ENCODE measurements at regions not wholly inside any gene's neighbourhood (a gene's known extent, or its start where the extent isn't known, plus 50 kb on each side); places are given as distances from the start of the nearest gene placed in this dataset.
A peak's percentile ranks its signal among the peaks of the same experiment; 100 is the strongest.

GRCh38 chr19:28652765-28653164 lies 560.2 kb downstream of the UQCRFS1 start:
- H3K27ac Mint-ChIP-seq, result no peak overlapping the region
- no peaks in the 10 kb centered on the region for H3K36me3 Mint-ChIP-seq
- no peak overlapping the region for H3K4me3 Mint-ChIP-seq
- peaks cover 0 to 14% (median 0%) of the 10 kb centered on the region in 6 donors for H3K9me3 Mint-ChIP-seq
- DNase-seq, result no peak
- peaks cover 0 to 4% (median 3%) of the 10 kb centered on the region in 3 donors for H3K27me3 Mint-ChIP-seq (ENCODE audit: low read depth in 3 of 3)
- no peaks in the 10 kb centered on the region for H3K4me1 Mint-ChIP-seq

GRCh38 chr19:28646629-28647028 lies 566.3 kb downstream of the UQCRFS1 start:
- Mint-ChIP-seq H3K4me3 (no peak overlapping the region), H3K27ac (no peak overlapping the region), H3K4me1 (peaks cover 4% of the 10 kb centered on the region in 2 donors), H3K36me3 (no peaks in the 10 kb centered on the region), H3K9me3 (no peaks in the 10 kb centered on the region), H3K27me3 (ENCODE audit: low read depth in 3 of 3) (peaks cover 0 to 3% (median 0%) of the 10 kb centered on the region in 3 donors)
- peak in 1 of 3 donors; percentile 2 for DNase-seq

DNA sequence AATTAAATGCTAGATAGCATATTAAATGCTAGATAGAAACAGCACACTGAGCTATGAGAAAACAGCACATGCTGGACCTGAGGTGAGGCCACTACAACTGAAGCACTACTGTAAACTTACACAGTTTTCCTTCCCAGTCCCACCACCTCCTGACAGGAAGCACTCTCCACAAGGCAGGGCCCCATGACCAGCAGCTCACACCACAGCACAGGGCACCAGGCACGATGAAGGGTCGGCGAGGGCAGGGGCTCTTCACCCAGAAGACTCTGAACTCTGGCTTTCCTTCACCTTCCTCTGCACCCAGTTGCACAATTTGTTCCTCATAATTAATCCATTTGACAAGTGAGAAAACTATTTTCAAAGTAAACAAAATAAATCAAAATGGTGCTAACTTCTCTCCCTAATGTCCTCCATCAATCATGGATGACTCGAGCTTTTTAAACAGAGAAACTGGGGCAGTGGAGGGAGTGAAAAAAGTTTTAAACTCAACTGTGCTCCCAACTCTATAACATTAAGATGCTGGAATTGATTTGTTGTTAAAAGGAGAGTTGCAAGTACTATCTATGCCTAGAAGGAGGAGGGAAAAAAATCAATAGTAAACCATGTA lies 568.7 kb downstream of the UQCRFS1 start:
- DNase-seq, result no peak
- Mint-ChIP-seq H3K27me3 (ENCODE audit: low read depth in 3 of 3) (no peaks in the 10 kb centered on the region), H3K36me3 (no peaks in the 10 kb centered on the region), H3K27ac (no peak overlapping the region), H3K4me1 (peaks cover 4% of the 10 kb centered on the region in 2 donors), H3K9me3 (no peaks in the 10 kb centered on the region), H3K4me3 (no peak overlapping the region)

- H3K9me3 Mint-ChIP-seq, result no peaks in the 10 kb centered on the region
Measured at GRCh38 chr19:28642787-28643683, 569.9 kb downstream of the UQCRFS1 start.

DNA sequence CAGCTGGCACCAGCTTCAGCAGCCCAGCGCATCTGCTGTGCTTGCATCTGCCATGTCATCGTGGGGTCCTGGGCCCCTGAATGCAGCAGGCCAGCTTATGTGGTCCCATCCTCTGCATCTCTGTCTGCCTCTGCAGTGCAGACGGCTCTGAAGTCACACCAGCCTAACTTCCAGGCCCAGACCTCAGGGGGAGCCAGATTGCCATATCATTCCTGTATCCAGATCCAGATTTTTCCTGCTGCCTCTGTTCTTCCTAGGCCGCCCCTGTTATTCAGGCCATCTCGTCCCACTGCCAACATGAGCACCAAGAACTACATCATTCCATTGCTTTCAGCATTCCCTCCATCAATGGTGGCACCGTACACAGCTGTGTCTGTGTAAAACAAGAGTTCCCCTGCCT lies 571.6 kb downstream of the UQCRFS1 start:
- no peaks in the 10 kb centered on the region for H3K9me3 Mint-ChIP-seq
- H3K27ac Mint-ChIP-seq, result no peak overlapping the region
- H3K27me3 Mint-ChIP-seq (ENCODE audit: low read depth in 3 of 3), result no peaks in the 10 kb centered on the region

More at GRCh38 chr19:28642787-28643683, 569.9 kb downstream of the UQCRFS1 start:
- no peaks in the 10 kb centered on the region for H3K36me3 Mint-ChIP-seq
- peaks cover 4% of the 10 kb centered on the region in 2 donors for H3K4me1 Mint-ChIP-seq
- no peaks in the 10 kb centered on the region for H3K27me3 Mint-ChIP-seq (ENCODE audit: low read depth in 3 of 3)
- DNase-seq, result no peak
- H3K27ac Mint-ChIP-seq, result no peak overlapping the region
- no peak overlapping the region for H3K4me3 Mint-ChIP-seq

GRCh38 chr19:28640506-28640905 lies 572.4 kb downstream of the UQCRFS1 start:
- H3K27me3 Mint-ChIP-seq (ENCODE audit: low read depth in 3 of 3), result no peaks in the 10 kb centered on the region
- H3K36me3 Mint-ChIP-seq, result no peaks in the 10 kb centered on the region
- H3K4me1 Mint-ChIP-seq, result no peaks in the 10 kb centered on the region

More for the DNA sequence above, 571.6 kb downstream of the UQCRFS1 start:
- no peak for DNase-seq
- Mint-ChIP-seq H3K4me1 (peaks cover under 1% of the 10 kb centered on the region in 2 donors), H3K36me3 (no peaks in the 10 kb centered on the region), H3K4me3 (no peak overlapping the region)

GRCh38 chr19:28638445-28638844 lies 574.5 kb downstream of the UQCRFS1 start:
- H3K4me1 Mint-ChIP-seq, result peaks cover 3 to 7% of the 10 kb centered on the region in 2 donors
- DNase-seq, result no peak
- no peaks in the 10 kb centered on the region for H3K36me3 Mint-ChIP-seq
- no peaks in the 10 kb centered on the region for H3K9me3 Mint-ChIP-seq
- no peak overlapping the region for H3K4me3 Mint-ChIP-seq
- H3K27ac Mint-ChIP-seq, result no peak overlapping the region
- no peaks in the 10 kb centered on the region for H3K27me3 Mint-ChIP-seq (ENCODE audit: low read depth in 3 of 3)

More at GRCh38 chr19:28640506-28640905, 572.4 kb downstream of the UQCRFS1 start:
- Mint-ChIP-seq H3K9me3 (no peaks in the 10 kb centered on the region), H3K4me3 (no peak overlapping the region), H3K27ac (no peak overlapping the region)
- no peak for DNase-seq

DNA sequence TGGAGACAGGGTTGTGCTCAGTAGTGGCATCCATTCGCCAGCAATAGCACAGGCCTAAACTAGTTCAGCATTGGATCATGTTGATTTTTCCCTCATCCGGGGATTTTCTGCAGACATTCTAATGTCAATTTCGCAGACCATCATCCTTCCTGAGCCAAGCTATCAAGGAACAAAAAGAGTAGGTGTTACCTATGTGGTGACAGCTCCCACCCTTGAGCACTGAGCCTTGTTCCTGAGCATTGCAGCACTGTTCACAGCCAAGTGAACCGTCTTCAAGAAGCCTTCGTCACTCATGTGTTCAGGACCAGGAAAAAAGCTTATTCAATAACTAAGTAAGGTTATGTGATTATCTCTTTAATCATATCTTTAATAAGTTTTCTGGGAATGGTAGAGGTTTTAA lies 576.2 kb downstream of the UQCRFS1 start:
- peaks cover 0 to 2% (median 2%) of the 10 kb centered on the region in 3 donors for H3K27me3 Mint-ChIP-seq (ENCODE audit: low read depth in 3 of 3)
- no peak overlapping the region for H3K27ac Mint-ChIP-seq
- no peaks in the 10 kb centered on the region for H3K9me3 Mint-ChIP-seq
- no peaks in the 10 kb centered on the region for H3K36me3 Mint-ChIP-seq
- H3K4me1 Mint-ChIP-seq, result peaks cover 21 to 24% of the 10 kb centered on the region in 2 donors
- no peak for DNase-seq
- no peak overlapping the region for H3K4me3 Mint-ChIP-seq

DNA sequence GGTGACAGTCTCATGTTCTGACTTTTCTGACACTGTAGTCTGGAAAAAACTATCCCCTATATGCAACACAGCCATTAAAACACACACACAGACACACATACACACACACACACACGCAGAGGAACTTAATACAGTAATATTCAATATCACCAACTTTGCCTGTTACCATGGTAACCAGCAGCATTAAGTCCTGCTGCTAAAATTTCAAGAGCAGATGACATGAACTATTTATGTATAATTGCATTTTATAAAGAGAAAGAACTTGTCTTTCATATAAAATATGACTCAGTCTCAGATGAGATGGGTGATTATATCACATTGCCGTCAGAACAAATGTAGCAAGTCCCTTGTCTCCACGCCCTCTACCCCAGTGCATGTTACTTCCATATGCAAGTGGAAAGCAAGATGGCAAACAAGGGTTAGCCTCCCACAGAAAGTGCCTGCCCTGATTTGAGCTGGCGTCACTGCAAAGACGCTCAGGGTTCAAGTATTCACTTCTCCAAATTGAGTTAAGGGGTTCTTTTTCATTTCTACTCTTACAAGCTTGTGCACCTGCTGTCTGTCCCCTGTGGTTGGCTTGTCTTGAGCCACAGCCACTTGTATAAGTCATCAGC lies 576.8 kb downstream of the UQCRFS1 start:
- DNase-seq, result no peak
- Mint-ChIP-seq H3K27ac (no peak overlapping the region), H3K27me3 (ENCODE audit: low read depth in 3 of 3) (peaks cover 0 to 2% (median 2%) of the 10 kb centered on the region in 3 donors), H3K36me3 (no peaks in the 10 kb centered on the region), H3K4me3 (no peak overlapping the region), H3K4me1 (peaks cover 25 to 30% of the 10 kb centered on the region in 2 donors), H3K9me3 (no peaks in the 10 kb centered on the region)

DNA sequence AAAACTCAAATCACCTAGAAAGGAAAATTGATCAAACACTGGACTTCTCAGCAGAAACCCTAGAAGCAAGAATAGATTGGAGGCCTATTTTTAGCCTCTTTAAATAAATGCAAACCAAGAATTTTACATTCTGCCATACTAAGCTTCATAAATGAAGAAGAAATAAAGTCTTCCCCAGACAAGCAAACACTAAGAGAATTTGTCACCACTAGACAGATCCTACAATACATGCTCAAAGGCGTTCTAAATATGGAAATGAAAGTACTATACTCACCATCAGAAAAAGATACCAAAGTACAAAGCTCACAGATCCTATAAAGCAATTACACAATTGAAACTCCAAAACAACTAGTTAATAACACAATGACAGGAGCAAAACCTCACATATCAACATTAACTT lies 578.1 kb downstream of the UQCRFS1 start:
- H3K4me1 Mint-ChIP-seq, result peaks cover 32 to 43% of the 10 kb centered on the region in 2 donors
- no peak overlapping the region for H3K4me3 Mint-ChIP-seq
- no peaks in the 10 kb centered on the region for H3K36me3 Mint-ChIP-seq
- H3K27ac Mint-ChIP-seq, result no peak overlapping the region
- no peaks in the 10 kb centered on the region for H3K9me3 Mint-ChIP-seq
- no peak for DNase-seq
- H3K27me3 Mint-ChIP-seq (ENCODE audit: low read depth in 3 of 3), result peaks cover 0 to 3% (median 2%) of the 10 kb centered on the region in 3 donors

- Mint-ChIP-seq H3K27ac (peak overlapping the region in 1 of 6 donors; percentile 12), H3K4me3 (no peak overlapping the region), H3K4me1 (peaks cover 32 to 46% of the 10 kb centered on the region in 2 donors), H3K36me3 (no peaks in the 10 kb centered on the region), H3K9me3 (no peaks in the 10 kb centered on the region), H3K27me3 (ENCODE audit: low read depth in 3 of 3) (peaks cover 0 to 3% (median 2%) of the 10 kb centered on the region in 3 donors)
- DNase-seq, result no peak
Measured at GRCh38 chr19:28634019-28634328, 579.0 kb downstream of the UQCRFS1 start.

DNA sequence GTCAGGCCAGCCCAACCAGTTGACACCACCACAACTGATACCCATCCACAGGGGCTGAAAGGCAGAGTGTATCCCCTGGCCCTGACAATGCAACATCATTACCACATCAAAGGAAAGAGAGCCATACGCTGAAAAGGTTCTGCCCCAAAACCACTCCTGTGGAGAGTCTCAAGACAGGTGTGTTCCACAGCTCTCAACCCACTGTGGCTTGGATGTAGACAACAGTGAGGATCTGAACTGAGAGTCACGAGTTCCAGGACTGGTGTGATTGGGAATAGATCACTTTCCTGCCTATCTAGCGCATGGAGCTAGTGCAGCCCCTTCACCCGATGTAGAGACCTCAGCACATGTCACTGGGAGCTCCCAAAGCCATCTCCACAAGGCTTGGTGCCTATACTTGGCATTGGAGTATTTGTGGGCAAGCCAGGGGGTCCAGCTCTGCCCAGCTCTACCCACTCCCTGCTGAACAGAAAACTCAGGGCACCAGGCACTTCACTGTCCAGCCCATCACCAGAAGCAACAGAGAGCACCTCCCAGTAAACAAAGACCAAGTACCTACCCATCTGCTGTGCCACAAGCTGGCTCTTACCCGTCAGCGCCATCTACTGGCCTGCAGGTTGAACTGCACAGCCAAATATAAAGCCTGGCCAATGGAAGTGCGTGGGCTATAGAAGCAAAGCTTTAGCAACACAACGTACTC lies 579.5 kb downstream of the UQCRFS1 start:
- Mint-ChIP-seq H3K36me3 (no peaks in the 10 kb centered on the region), H3K9me3 (no peaks in the 10 kb centered on the region), H3K27ac (peak overlapping the region; percentile 12 to 88 (median 76)), H3K27me3 (ENCODE audit: low read depth in 3 of 3) (peaks cover 0 to 3% (median 2%) of the 10 kb centered on the region in 3 donors), H3K4me3 (peak overlapping the region in 4 of 5 donors; percentile 45 to 62 (median 56)), H3K4me1 (peaks cover 32 to 46% of the 10 kb centered on the region in 2 donors)
- DNase-seq, result peak; percentile 70 to 79 (median 78)

- peaks cover 0 to 2% (median 0%) of the 10 kb centered on the region in 6 donors for H3K9me3 Mint-ChIP-seq
- peaks cover 0 to 3% (median 2%) of the 10 kb centered on the region in 3 donors for H3K27me3 Mint-ChIP-seq (ENCODE audit: low read depth in 3 of 3)
- peaks cover 32 to 46% of the 10 kb centered on the region in 2 donors for H3K4me1 Mint-ChIP-seq
- no peaks in the 10 kb centered on the region for H3K36me3 Mint-ChIP-seq
- peak overlapping the region; percentile 12 to 88 (median 76) for H3K27ac Mint-ChIP-seq
- peak; percentile 19 to 36 (median 30) for DNase-seq
- peak overlapping the region; percentile 49 to 69 (median 62) for H3K4me3 Mint-ChIP-seq
Measured at GRCh38 chr19:28632371-28633080, 580.4 kb downstream of the UQCRFS1 start.

Measured in immature natural killer cell (primary cell).